ENCODE measurements at regions not wholly inside any gene's neighbourhood (a gene's known extent, or its start where the extent isn't known, plus 50 kb on each side); places are given as distances from the start of the nearest gene placed in this dataset.

DNA sequence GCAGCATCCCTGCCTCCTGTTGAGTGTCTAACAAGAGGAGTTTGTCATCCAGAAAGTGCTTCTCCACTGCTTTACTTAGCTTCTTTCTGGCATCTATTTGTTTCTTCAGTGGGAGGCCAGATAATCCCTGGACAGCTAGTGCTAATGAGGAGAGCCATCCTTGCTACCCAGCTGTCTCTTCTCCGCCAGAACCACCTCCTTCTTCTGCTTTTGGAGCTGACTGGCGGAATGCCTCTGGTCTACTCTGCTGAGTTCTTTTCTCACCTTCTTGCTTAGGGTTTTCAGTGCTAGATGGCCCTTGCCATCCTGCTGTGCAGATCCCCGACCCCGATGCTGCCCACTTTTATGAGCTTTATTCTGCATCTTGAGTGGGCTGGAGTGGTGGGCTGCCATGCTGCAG lies 145.8 kb downstream of the GPBP1 start:
- TF ChIP-seq, protein P1, sequence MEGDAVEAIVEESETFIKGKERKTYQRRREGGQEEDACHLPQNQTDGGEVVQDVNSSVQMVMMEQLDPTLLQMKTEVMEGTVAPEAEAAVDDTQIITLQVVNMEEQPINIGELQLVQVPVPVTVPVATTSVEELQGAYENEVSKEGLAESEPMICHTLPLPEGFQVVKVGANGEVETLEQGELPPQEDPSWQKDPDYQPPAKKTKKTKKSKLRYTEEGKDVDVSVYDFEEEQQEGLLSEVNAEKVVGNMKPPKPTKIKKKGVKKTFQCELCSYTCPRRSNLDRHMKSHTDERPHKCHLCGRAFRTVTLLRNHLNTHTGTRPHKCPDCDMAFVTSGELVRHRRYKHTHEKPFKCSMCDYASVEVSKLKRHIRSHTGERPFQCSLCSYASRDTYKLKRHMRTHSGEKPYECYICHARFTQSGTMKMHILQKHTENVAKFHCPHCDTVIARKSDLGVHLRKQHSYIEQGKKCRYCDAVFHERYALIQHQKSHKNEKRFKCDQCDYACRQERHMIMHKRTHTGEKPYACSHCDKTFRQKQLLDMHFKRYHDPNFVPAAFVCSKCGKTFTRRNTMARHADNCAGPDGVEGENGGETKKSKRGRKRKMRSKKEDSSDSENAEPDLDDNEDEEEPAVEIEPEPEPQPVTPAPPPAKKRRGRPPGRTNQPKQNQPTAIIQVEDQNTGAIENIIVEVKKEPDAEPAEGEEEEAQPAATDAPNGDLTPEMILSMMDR (IDR thresholded peaks at IDR 0.05) = no peak
- TF ChIP-seq POLR2A (IDR thresholded peaks at IDR 0.05) = no peak
